ENCODE measurements at regions not wholly inside any gene's neighbourhood (a gene's known extent, or its start where the extent isn't known, plus 50 kb on each side); places are given as distances from the start of the nearest gene placed in this dataset.

DNA sequence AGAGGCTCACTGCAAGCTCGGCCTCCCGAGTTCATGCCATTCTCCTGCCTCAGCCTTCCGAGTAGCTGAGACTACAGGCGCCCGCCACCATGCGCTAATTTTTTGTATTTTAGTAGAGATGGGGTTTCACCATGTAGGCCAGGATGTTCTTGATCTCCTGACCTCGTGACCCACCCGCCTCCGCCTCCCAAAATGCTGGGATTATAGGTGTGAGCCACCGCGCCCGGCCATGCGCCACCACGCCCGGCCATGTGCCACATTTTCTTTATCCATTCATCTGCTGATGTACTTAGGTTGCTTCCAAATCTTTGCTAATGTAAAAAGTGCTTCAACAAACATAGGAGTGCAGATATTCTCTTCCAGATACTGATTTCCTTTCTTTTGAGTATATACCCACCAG lies 408.6 kb downstream of the CAAP1 start:
- no peaks in the 10 kb centered on the region for H3K27me3 ChIP-seq
- intact Hi-C loops (cut with DNase I): no loop called here
- DNase-seq (no peak), ATAC-seq (no peak)
- no peak overlapping the region for H3K4me3 ChIP-seq
- peaks cover 0 to 35% (median 0%) of the 10 kb centered on the region in 11 donors for H3K9me3 ChIP-seq
- TF ChIP-seq CTCF (IDR thresholded peaks at IDR 0.05): no peak
- H3K36me3 ChIP-seq: no peaks in the 10 kb centered on the region
- no peak overlapping the region for H3K27ac ChIP-seq
- 91 to 92% methylated on average over 15 of the region's 15 CpGs for WGBS, 2 donors
- no peaks in the 10 kb centered on the region for H3K4me1 ChIP-seq

- H3K4me1 ChIP-seq: no peaks in the 10 kb centered on the region
- peaks cover 0 to 19% (median 0%) of the 10 kb centered on the region in 11 donors for H3K9me3 ChIP-seq
- ATAC-seq (no peak), DNase-seq (no peak)
- no peak for TF ChIP-seq CTCF (IDR thresholded peaks at IDR 0.05)
- no peak overlapping the region for H3K4me3 ChIP-seq
- intact Hi-C loops (cut with DNase I): no loop called here
- H3K27ac ChIP-seq: no peak overlapping the region
- H3K27me3 ChIP-seq: no peaks in the 10 kb centered on the region
- no peaks in the 10 kb centered on the region for H3K36me3 ChIP-seq
These were observed 414.6 kb downstream of the CAAP1 start for GRCh38 chr9:26477963-26478362.

DNA sequence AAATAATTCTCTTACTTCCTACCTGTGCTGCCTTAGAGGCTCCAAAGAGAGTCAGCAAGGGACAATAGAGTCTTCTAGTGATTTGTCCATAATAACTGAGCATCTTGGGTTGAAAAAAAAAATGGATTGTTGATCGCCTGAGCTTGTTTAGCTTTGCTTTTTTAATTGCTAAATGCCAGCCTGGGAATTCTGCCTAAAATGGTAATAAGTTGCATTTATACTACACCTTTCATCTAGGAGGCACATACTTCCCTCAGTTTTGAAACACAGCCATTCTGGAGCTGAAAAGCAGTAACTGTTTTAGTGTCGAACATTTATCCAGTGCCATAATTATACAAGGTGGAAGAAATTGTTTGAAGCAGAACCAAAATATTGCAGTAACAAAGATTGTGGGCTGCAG lies 421.3 kb downstream of the CAAP1 start:
- H3K9me3 ChIP-seq: peaks cover 0 to 32% (median 4%) of the 10 kb centered on the region in 11 donors
- H3K27me3 ChIP-seq: no peaks in the 10 kb centered on the region
- WGBS, 2 donors: 70 to 77% methylated on average over 2 of the region's 2 CpGs
- ATAC-seq (no peak), DNase-seq (no peak)
- TF ChIP-seq CTCF (IDR thresholded peaks at IDR 0.05): no peak
- H3K27ac ChIP-seq: no peak overlapping the region
- intact Hi-C loops (cut with DNase I): no loop called here
- H3K4me3 ChIP-seq: no peak overlapping the region
- no peaks in the 10 kb centered on the region for H3K4me1 ChIP-seq
- no peaks in the 10 kb centered on the region for H3K36me3 ChIP-seq

GRCh38 chr9:26470284-26470683 lies 422.3 kb downstream of the CAAP1 start:
- Histone ChIP-seq H3K4me3 (no peak overlapping the region), H3K27ac (no peak overlapping the region), H3K36me3 (no peaks in the 10 kb centered on the region), H3K9me3 (peaks cover 0 to 38% (median 4%) of the 10 kb centered on the region in 11 donors), H3K4me1 (no peaks in the 10 kb centered on the region), H3K27me3 (no peaks in the 10 kb centered on the region)
- WGBS, 2 donors: 52 to 53% methylated on average over 2 of the region's 2 CpGs
- ATAC-seq (no peak), DNase-seq (no peak)
- intact Hi-C loops (cut with DNase I): no loop called here
- no peak for TF ChIP-seq CTCF (IDR thresholded peaks at IDR 0.05)

DNA sequence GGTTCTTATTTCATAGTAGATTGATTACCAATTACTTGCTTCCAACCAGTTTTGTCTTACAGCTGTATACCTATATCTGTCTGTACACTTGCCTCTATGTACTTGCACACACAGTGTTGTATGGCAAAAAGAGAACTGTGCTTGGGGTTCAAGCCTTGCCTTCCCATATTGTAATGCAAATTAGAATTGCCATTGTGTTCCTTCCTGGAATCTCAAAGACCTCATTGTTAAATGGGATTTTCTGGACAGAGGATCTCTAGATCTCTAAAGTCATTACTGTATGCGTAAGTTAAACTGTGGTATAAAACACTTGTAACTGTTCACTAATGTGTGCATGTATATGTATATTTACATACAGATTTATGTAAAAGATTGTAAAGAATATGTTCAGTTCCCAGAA lies 428.8 kb downstream of the CAAP1 start:
- no peak for DNase-seq
- Histone ChIP-seq H3K4me3 (no peak overlapping the region), H3K27ac (no peak overlapping the region), H3K9me3 (peaks cover 0 to 17% (median 0%) of the 10 kb centered on the region in 11 donors), H3K27me3 (no peaks in the 10 kb centered on the region), H3K36me3 (no peaks in the 10 kb centered on the region), H3K4me1 (no peaks in the 10 kb centered on the region)
- intact Hi-C loops (cut with DNase I): no loop called here
- TF ChIP-seq CTCF (IDR thresholded peaks at IDR 0.05): no peak
- no peak for ATAC-seq
- 85 to 94% methylated on average over 1 of the region's 1 CpG for WGBS, 2 donors
